ENCODE measurements at regions not wholly inside any gene's neighbourhood (a gene's known extent, or its start where the extent isn't known, plus 50 kb on each side); places are given as distances from the start of the nearest gene placed in this dataset.

- Histone ChIP-seq H3K4me2 (ENCODE audit: insufficient read depth in 1 of 2, low read depth in 2 of 2, low read length in 2 of 2) (no peak overlapping the region), H4K91ac (replicated peaks; ENCODE audit: insufficient read length, low read length) (no peak overlapping the region), H2BK15ac (ENCODE audit: low read length) (no peak overlapping the region), H4K8ac (ENCODE audit: extremely low read depth, insufficient read depth, low read length) (no peak overlapping the region), H3K27me3 (replicated peaks in 1 of 4; ENCODE audit: control insufficient read depth in 3 of 4, extremely low read depth in 1 of 4, insufficient read depth in 3 of 4, low read length in 3 of 4) (no peaks in the 10 kb centered on the region), H2BK120ac (replicated peaks; ENCODE audit: low read depth, low read length) (no peak overlapping the region), H2AK5ac (ENCODE audit: low read depth, low read length) (no peak overlapping the region), H3K79me2 (ENCODE audit: control insufficient read depth in 1 of 2, insufficient read depth in 2 of 2, low read length in 2 of 2) (no peaks in the 10 kb centered on the region), H4K20me1 (replicated peaks in 1 of 2; ENCODE audit: control insufficient read depth in 1 of 2, insufficient read depth in 2 of 2, low read length in 2 of 2) (no peaks in the 10 kb centered on the region), H3K56ac (replicated peaks; ENCODE audit: insufficient read length, low read depth, low read length) (no peak overlapping the region), H3K9me3 (ENCODE audit: insufficient read depth in 2 of 2, low read depth in 1 of 2, low read length in 1 of 2) (no peaks in the 10 kb centered on the region), H3K36me3 (ENCODE audit: control insufficient read depth in 2 of 4, insufficient read depth in 4 of 4, low read length in 3 of 4) (no peaks in the 10 kb centered on the region), H3K23ac (ENCODE audit: insufficient read length) (no peak overlapping the region), H3K4me3 (ENCODE audit: extremely low read depth in 1 of 4, insufficient read depth in 2 of 4, low read depth in 3 of 4, low read length in 4 of 4) (no peak overlapping the region), H3K79me1 (ENCODE audit: low read depth, low read length) (no peaks in the 10 kb centered on the region), H3K18ac (ENCODE audit: extremely low read depth, low read length) (no peak overlapping the region), H2AFZ (ENCODE audit: low read length) (peak overlapping the region; percentile 23; the same call in 1 of the 2 replicates), H2BK20ac (ENCODE audit: low read length) (no peak overlapping the region), H3K4ac (replicated peaks; ENCODE audit: insufficient read length, low read depth, low read length) (no peak overlapping the region), H3K23me2 (ENCODE audit: low read depth, low read length) (no peaks in the 10 kb centered on the region), H4K5ac (ENCODE audit: insufficient read length, low read depth, low read length) (no peak overlapping the region), H3K9ac (replicated peaks in 1 of 4; ENCODE audit: extremely low read depth in 1 of 4, low read depth in 3 of 4, low read length in 3 of 4) (no peak overlapping the region), H2BK5ac (ENCODE audit: low read depth, low read length) (no peak overlapping the region), H3K27ac (ENCODE audit: low read depth, low read length) (no peak overlapping the region), H3K14ac (ENCODE audit: insufficient read length) (no peak overlapping the region), H3K4me1 (replicated peaks in 1 of 4; ENCODE audit: control insufficient read depth in 3 of 4, insufficient read depth in 4 of 4, low read length in 3 of 4) (no peaks in the 10 kb centered on the region), H2BK12ac (ENCODE audit: low read depth, low read length) (no peak overlapping the region)
- ChIA-PET POLR2A (ENCODE audit: partially characterized antibody) (interaction anchor here (1.6 kb wide), 1 partner anchor 29 kb away, joined by 7 read pairs; no protein-coding TSS in a partner anchor), CTCF (ENCODE audit: partially characterized antibody) (interaction anchor here (1.0 to 2.9 kb wide), 10 partner anchors 12 to 82 kb away, joined by 3 to 19 read pairs (median 6); no protein-coding TSS in a partner anchor)
- TF ChIP-seq JUND (IDR thresholded peaks at IDR 0.05; ENCODE audit: low read length) (peak; percentile 78), TEAD4 (IDR thresholded peaks at IDR 0.05; ENCODE audit: low read depth, low read length) (no peak), MAX (IDR thresholded peaks at IDR 0.05) (no peak), RFX5 (IDR thresholded peaks at IDR 0.05; ENCODE audit: borderline replicate concordance, low read depth, low read length) (no peak), GTF2F1 (IDR thresholded peaks at IDR 0.05; ENCODE audit: borderline replicate concordance, low read depth, low read length) (no peak)
- WGBS, 2 experiments (ENCODE audit: extremely low coverage in 1 of 2, insufficient coverage in 1 of 2, insufficient read length in 1 of 2, insufficient replicate concordance in 2 of 2, low coverage in 1 of 2, low lambda C conversion rate in 2 of 2, missing lambda C conversion rate in 1 of 2), result 82% methylated on average over 2 of the region's 2 CpGs; no CpG with 5 or more reads in 1 of the 2 experiments
- peak in 1 of 2 experiments; percentile 22 for DNase-seq (ENCODE audit: low read depth in 1 of 2, low spot score in 2 of 2)
- no peak for FAIRE-seq
Observed at GRCh38 chr4:26000274-26000950, 86.4 kb downstream of the SMIM20 start.

All from H1 (cell line).